ENCODE measurements at regions not wholly inside any gene's neighbourhood (a gene's known extent, or its start where the extent isn't known, plus 50 kb on each side); places are given as distances from the start of the nearest gene placed in this dataset.

DNA sequence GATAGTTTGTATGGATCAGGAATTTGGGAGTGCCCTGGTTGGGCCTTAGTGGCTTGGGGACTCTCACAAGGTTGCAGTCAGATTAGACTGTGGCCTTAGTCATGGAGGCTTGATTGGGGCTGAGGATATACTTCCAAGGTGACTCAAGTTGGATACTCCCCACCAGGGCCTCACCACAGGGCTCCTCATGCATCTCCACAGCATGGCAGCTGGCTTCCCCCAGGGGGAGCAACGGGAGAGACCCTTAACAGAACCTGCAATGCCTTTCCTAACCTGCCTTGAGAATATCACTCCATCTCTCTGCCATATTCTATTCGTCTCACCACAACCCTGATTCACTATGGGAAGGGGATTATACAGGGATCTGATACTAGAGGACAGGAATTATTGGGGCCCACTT lies 161.9 kb downstream of the RELL1 start:
- TF ChIP-seq RARB (CRISPR knock-in tag; IDR thresholded peaks at IDR 0.05) (no peak), SNAI2 (CRISPR knock-in tag; IDR thresholded peaks at IDR 0.05) (no peak), ZFP30 (CRISPR knock-in tag; IDR thresholded peaks at IDR 0.05) (no peak), ZFP3 (CRISPR knock-in tag; IDR thresholded peaks at IDR 0.05) (no peak), ZC3H10 (CRISPR knock-in tag; IDR thresholded peaks at IDR 0.05) (no peak), ARNTL (CRISPR knock-in tag; IDR thresholded peaks at IDR 0.05; ENCODE audit: borderline replicate concordance, low read depth) (no peak)
- TF ChIP-seq, protein P1, sequence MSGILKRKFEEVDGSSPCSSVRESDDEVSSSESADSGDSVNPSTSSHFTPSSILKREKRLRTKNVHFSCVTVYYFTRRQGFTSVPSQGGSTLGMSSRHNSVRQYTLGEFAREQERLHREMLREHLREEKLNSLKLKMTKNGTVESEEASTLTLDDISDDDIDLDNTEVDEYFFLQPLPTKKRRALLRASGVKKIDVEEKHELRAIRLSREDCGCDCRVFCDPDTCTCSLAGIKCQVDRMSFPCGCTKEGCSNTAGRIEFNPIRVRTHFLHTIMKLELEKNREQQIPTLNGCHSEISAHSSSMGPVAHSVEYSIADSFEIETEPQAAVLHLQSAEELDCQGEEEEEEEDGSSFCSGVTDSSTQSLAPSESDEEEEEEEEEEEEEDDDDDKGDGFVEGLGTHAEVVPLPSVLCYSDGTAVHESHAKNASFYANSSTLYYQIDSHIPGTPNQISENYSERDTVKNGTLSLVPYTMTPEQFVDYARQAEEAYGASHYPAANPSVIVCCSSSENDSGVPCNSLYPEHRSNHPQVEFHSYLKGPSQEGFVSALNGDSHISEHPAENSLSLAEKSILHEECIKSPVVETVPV (CRISPR knock-in tag; IDR thresholded peaks at IDR 0.05), result no peak
- TF ChIP-seq, protein P2, sequence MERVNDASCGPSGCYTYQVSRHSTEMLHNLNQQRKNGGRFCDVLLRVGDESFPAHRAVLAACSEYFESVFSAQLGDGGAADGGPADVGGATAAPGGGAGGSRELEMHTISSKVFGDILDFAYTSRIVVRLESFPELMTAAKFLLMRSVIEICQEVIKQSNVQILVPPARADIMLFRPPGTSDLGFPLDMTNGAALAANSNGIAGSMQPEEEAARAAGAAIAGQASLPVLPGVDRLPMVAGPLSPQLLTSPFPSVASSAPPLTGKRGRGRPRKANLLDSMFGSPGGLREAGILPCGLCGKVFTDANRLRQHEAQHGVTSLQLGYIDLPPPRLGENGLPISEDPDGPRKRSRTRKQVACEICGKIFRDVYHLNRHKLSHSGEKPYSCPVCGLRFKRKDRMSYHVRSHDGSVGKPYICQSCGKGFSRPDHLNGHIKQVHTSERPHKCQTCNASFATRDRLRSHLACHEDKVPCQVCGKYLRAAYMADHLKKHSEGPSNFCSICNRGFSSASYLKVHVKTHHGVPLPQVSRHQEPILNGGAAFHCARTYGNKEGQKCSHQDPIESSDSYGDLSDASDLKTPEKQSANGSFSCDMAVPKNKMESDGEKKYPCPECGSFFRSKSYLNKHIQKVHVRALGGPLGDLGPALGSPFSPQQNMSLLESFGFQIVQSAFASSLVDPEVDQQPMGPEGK (CRISPR knock-in tag; IDR thresholded peaks at IDR 0.05; ENCODE audit: borderline replicate concordance), result no peak

Measured in SK-N-SH treated with all-trans-retinoic acid at 6 μM for 48 hours (cell line).